K562 (cell line): ENCODE measurements at regions not wholly inside any gene's neighbourhood (a gene's known extent, or its start where the extent isn't known, plus 50 kb on each side); places are given as distances from the start of the nearest gene placed in this dataset.

ENCODE experiments used
- ATAC-seq: fragments of 200-7000 bp; cut with Tn5 transposase; 3 replicates; pipeline ENCODE4 v1.9.1; 2020; ENCODE audit warnings: moderate library complexity
- BruUV-seq: library from RNA; stranded (reverse); fragments of 400-500 nt; replicated peaks from 2 replicates; lab custom pipeline; 2021; lab: Mats Ljungman, UMichigan
- CTCF ChIA-PET: fragments of 300-600 bp; formaldehyde crosslinking; extraction: SDS; loops from one replicate; lab custom pipeline; 2021; ENCODE audit warnings: low intra/inter-chr PET ratio; lab: Yijun Ruan, JAX
- POLR2A ChIA-PET: fragments of 300-600, 350-650 bp; sonication (Branson Sonifier 250); formaldehyde crosslinking; extraction: SDS; loops from one replicate; lab custom pipeline; 2021; ENCODE audit warnings: antibody characterized with exemption, inconsistent platforms; lab: Yijun Ruan, JAX
- DNase-seq, 4 experiments: peaks; one replicate each; pipeline versions ENCODE4 v3.0.0 to v3.0.0-alpha.2; 2011 to 2018; ENCODE audit warnings: low spot score in 3 of 4, mixed read lengths in 3 of 4; ENCODE audit errors: extremely low read depth in 1 of 4
- FAIRE-seq: peaks from 2 replicates; lab custom pipeline; 2011; peaks lifted over from hg19 to GRCh38; lab: Jason Lieb, UNC
- H2AFZ ChIP-seq: 2 replicates; pipeline ENCODE4 v1.6.0; 2011; ENCODE audit warnings: low read depth, low read length, control low read depth, inconsistent platforms
- H3K27ac ChIP-seq: fragments of 200-600 bp; 3 replicates; pipeline ENCODE4 v1.8.0; 2011; ENCODE audit warnings: low read depth, mild to moderate bottlenecking, control low read depth, inconsistent platforms, low read length, moderate library complexity, mixed read lengths; ENCODE audit errors: extremely low read depth
- H3K27me3 ChIP-seq, 2 experiments: fragments of 300-600 bp in 1 of 2; 2 replicates in 1 of 2; 3 replicates in 1 of 2; pipeline versions ENCODE4 v1.6.0 to v1.8.0; 2011; ENCODE audit warnings: inconsistent platforms in 2 of 2, low read length in 2 of 2, mild to moderate bottlenecking in 1 of 2, mixed read lengths in 1 of 2, moderate library complexity in 1 of 2; ENCODE audit not compliant: control insufficient read depth in 2 of 2, insufficient read depth in 2 of 2
- H3K36me3 ChIP-seq: fragments of 300-600 bp; 3 replicates; pipeline ENCODE4 v1.8.0; 2011; ENCODE audit warnings: mild to moderate bottlenecking, low read length, inconsistent platforms; ENCODE audit not compliant: control insufficient read depth, insufficient read depth
- H3K4me1 ChIP-seq, 2 experiments: fragments of 200-600 bp in 1 of 2; replicated peaks in 1 of 2; 2 replicates in 1 of 2; 3 replicates in 1 of 2; pipeline versions ENCODE4 v1.5.1 to v1.8.0; 2011; ENCODE audit warnings: inconsistent platforms in 2 of 2, low read length in 2 of 2, mild to moderate bottlenecking in 1 of 2, mixed read lengths in 1 of 2, moderate library complexity in 1 of 2; ENCODE audit not compliant: control insufficient read depth in 2 of 2, insufficient read depth in 2 of 2
- H3K4me2 ChIP-seq: 2 replicates; pipeline ENCODE4 v1.6.1; 2011; ENCODE audit warnings: low read length, control low read depth, inconsistent platforms, mixed read lengths; ENCODE audit not compliant: insufficient read depth
- H3K4me3 ChIP-seq: fragments of 200-600 bp; sonication (generic), shearing (Covaris generic); 2 replicates; pipeline ENCODE4 v1.5.1; 2016; ENCODE audit warnings: control low read depth, inconsistent platforms
- H3K79me2 ChIP-seq: fragments of 200-600 bp; 3 replicates; pipeline ENCODE4 v1.8.0; 2011; ENCODE audit warnings: low read length, inconsistent platforms; ENCODE audit not compliant: control insufficient read depth, insufficient read depth
- H3K9ac ChIP-seq, 2 experiments: 2 replicates each; pipeline versions ENCODE4 v1.6.0 to v1.6.1; 2011; ENCODE audit warnings: low read depth in 2 of 2, low read length in 2 of 2, control low read depth in 1 of 2, inconsistent platforms in 1 of 2, mild to moderate bottlenecking in 1 of 2, mixed read lengths in 1 of 2; ENCODE audit not compliant: insufficient read depth in 1 of 2
- H3K9me1 ChIP-seq: one replicate; pipeline ENCODE4 v1.6.0; 2011; ENCODE audit warnings: inconsistent platforms, mild to moderate bottlenecking, low read length, moderate library complexity; ENCODE audit not compliant: control insufficient read depth, insufficient read depth
- H3K9me3 ChIP-seq: replicated peaks from 2 replicates; pipeline ENCODE4 v1.5.1; 2011; ENCODE audit warnings: low read depth, low read length, inconsistent platforms; ENCODE audit not compliant: control insufficient read depth, insufficient read depth
- H4K20me1 ChIP-seq: replicated peaks from 2 replicates; pipeline ENCODE4 v1.6.1; 2011; ENCODE audit warnings: low read length, inconsistent platforms, mixed read lengths; ENCODE audit not compliant: control insufficient read depth, insufficient read depth
- C11orf30 ChIP-seq: fragments of 450-650 bp; IDR thresholded peaks from 2 replicates; pipeline ENCODE4 v1.6.1; 2016; ENCODE audit warnings: low read depth, mild to moderate bottlenecking
- CBX5 ChIP-seq: IDR thresholded peaks from 2 replicates; pipeline ENCODE4 v1.6.1; 2014; ENCODE audit warnings: low read depth, borderline replicate concordance
- CREB1 ChIP-seq, 2 experiments: sonication (generic) in 1 of 2; formaldehyde crosslinking in 1 of 2; IDR thresholded peaks; 2 replicates each; pipeline versions ENCODE4 v1.6.1 to v1.8.0; 2012 to 2022; ENCODE audit warnings: inconsistent platforms in 1 of 2, mild to moderate bottlenecking in 1 of 2, missing genetic modification reagents in 1 of 2, moderate library complexity in 1 of 2
- CREBBP ChIP-seq: IDR thresholded peaks from one replicate; pipeline ENCODE4 v1.6.1; 2012; ENCODE audit warnings: low read depth, mild to moderate bottlenecking, control low read depth, inconsistent platforms, low read length
- HNRNPL ChIP-seq: fragments of 200-400 bp; formaldehyde crosslinking; IDR thresholded peaks from 2 replicates; pipeline ENCODE4 v1.6.1; 2017; ENCODE audit warnings: low read depth, mild to moderate bottlenecking, low read length
- LARP7 ChIP-seq: fragments of 450-650 bp; IDR thresholded peaks from 2 replicates; pipeline ENCODE4 v1.6.1; 2016
- MAZ ChIP-seq, 2 experiments: fragments of 450-650 bp in 1 of 2; sonication (generic) in 1 of 2; formaldehyde crosslinking; IDR thresholded peaks in 1 of 2; conservative IDR thresholded peaks in 1 of 2; 2 replicates each; pipeline versions ENCODE4 v1.4.0 to v1.5.0; 2020; ENCODE audit warnings: mild to moderate bottlenecking in 1 of 2, missing genetic modification reagents in 1 of 2
- MITF ChIP-seq: IDR thresholded peaks from 2 replicates; pipeline ENCODE4 v1.6.1; 2014; ENCODE audit warnings: antibody characterized with exemption
- MYBL2 ChIP-seq, 2 experiments: fragments of 450-650 bp in 1 of 2; sonication (generic) in 1 of 2; formaldehyde crosslinking in 1 of 2; IDR thresholded peaks; 2 replicates each; pipeline versions ENCODE4 v1.6.1 to v1.8.1; 2017 to 2022; ENCODE audit warnings: borderline replicate concordance in 1 of 2, inconsistent platforms in 1 of 2, low read depth in 1 of 2, mild to moderate bottlenecking in 1 of 2, missing genetic modification reagents in 1 of 2, moderate library complexity in 1 of 2
- PCBP1 ChIP-seq: fragments of 200-400 bp; formaldehyde crosslinking; IDR thresholded peaks from 2 replicates; pipeline ENCODE4 v1.6.1; 2018; ENCODE audit warnings: mild to moderate bottlenecking, low read depth, low read length; ENCODE audit not compliant: poor library complexity, severe bottlenecking
- ZBTB49 ChIP-seq: sonication (generic); formaldehyde crosslinking; IDR thresholded peaks from 2 replicates; pipeline ENCODE4 v1.8.0; 2022; ENCODE audit warnings: missing genetic modification reagents, mild to moderate bottlenecking, borderline replicate concordance
- ZNF444 ChIP-seq: fragments of 250-450 bp; sonication (Bioruptor Pico); IDR thresholded peaks from 2 replicates; pipeline ENCODE4 v1.4.0; 2020; ENCODE audit warnings: mild to moderate bottlenecking, moderate library complexity
- WGBS: fragments of 100-300 bp; shearing (Covaris generic); methylation state at CpG from one replicate; pipeline ENCODE4 v1.1.6; 2016; ENCODE audit warnings: low coverage, mixed read lengths; ENCODE audit not compliant: insufficient coverage; ENCODE audit errors: missing lambda C conversion rate; 5-methylcytosine and 5-hydroxymethylcytosine counted together
- in situ Hi-C: fragments of 300-500 bp; cut with MboI; formaldehyde crosslinking; loops from 4 replicates; pipeline ENCODE4 v1.15.0; 2018; ENCODE audit warnings: inconsistent platforms, mixed read lengths
- intact Hi-C: fragments of 100-400 bp; cut with micrococcal nuclease; formaldehyde crosslinking; loops from 2 replicates; pipeline ENCODE4 v1.14.2; 2022
- TF ChIP-seq, protein P1 (sequence below), 2 experiments: fragments of 250-450 bp in 1 of 2; fragments of 450-650 bp in 1 of 2; sonication (Bioruptor Pico) in 1 of 2; IDR thresholded peaks; 2 replicates each; pipeline versions ENCODE4 v1.6.1 to v1.8.0; 2016 to 2021; ENCODE audit warnings: mild to moderate bottlenecking in 2 of 2, moderate library complexity in 2 of 2, missing compliant biosample characterization in 1 of 2, missing genetic modification characterization in 1 of 2
- TF ChIP-seq, protein P2 (sequence below): fragments of 250-450 bp; sonication (Bioruptor Pico); IDR thresholded peaks from 2 replicates; pipeline ENCODE4 v1.9.0; 2021; ENCODE audit warnings: mild to moderate bottlenecking, inconsistent platforms

DNA sequence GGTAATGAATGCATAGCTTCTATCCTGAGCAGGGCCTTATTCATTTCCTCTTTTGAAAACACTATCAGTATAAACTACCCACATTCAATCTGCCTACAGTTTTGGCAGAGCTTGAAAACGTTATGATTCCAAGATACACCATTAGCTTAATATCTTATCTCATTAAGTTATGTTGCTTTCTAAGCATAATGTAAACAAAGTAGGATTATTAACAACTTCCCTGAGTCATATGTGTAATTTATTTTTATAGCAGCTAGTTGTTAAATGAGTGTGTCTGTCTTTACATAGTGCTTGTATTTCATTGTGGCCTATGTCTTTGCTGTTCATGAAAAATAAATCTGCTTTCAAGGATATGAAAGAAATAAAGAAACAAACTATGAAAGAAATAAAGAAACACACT is 106.2 kb upstream of the DLX6 start:
- intact Hi-C loops (no loop called here), in situ Hi-C loops (no loop called here)
- H2AFZ ChIP-seq, result no peak overlapping the region
- ATAC-seq, result no peak
- H4K20me1 ChIP-seq, result no peaks in the 10 kb centered on the region
- 0% methylated on average over 1 of the region's 1 CpG for WGBS
- H3K9me3 ChIP-seq, result no peaks in the 10 kb centered on the region
- H3K4me1 ChIP-seq, result no peaks in the 10 kb centered on the region
- no peak overlapping the region for H3K4me3 ChIP-seq
- H3K79me2 ChIP-seq, result no peaks in the 10 kb centered on the region
- H3K9ac ChIP-seq, result no peak overlapping the region
- no peaks in the 10 kb centered on the region for H3K9me1 ChIP-seq
- no peak overlapping the region for H3K4me2 ChIP-seq
- FAIRE-seq, result no peak
- H3K27me3 ChIP-seq, result no peaks in the 10 kb centered on the region; a peak in 1 of 5 replicates
- no TSS peak for BruUV-seq
- TF ChIP-seq CREB1 (IDR thresholded peaks at IDR 0.05) (no peak), CREB1 (CRISPR knock-in tag; IDR thresholded peaks at IDR 0.05) (no peak), LARP7 (no peak), MAZ (CRISPR knock-in tag; conservative IDR thresholded peaks at IDR 0.05 in 1 of 2, IDR thresholded peaks at IDR 0.05 in 1 of 2) (no peak), MITF (no peak), CBX5 (no peak), HNRNPL (no peak), ZNF444 (no peak), PCBP1 (no peak), CREBBP (no peak), C11orf30 (no peak), MYBL2 (IDR thresholded peaks at IDR 0.05; ENCODE audit: low read depth) (no peak), MYBL2 (CRISPR knock-in tag; IDR thresholded peaks at IDR 0.05; ENCODE audit: borderline replicate concordance) (no peak), ZBTB49 (CRISPR knock-in tag) (no peak)
- TF ChIP-seq, protein P1, sequence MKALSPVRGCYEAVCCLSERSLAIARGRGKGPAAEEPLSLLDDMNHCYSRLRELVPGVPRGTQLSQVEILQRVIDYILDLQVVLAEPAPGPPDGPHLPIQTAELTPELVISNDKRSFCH (CRISPR knock-in tag; IDR thresholded peaks at IDR 0.05), result no peak
- TF ChIP-seq, protein P1 (tag; IDR thresholded peaks at IDR 0.05), result no peak
- TF ChIP-seq, protein P2, sequence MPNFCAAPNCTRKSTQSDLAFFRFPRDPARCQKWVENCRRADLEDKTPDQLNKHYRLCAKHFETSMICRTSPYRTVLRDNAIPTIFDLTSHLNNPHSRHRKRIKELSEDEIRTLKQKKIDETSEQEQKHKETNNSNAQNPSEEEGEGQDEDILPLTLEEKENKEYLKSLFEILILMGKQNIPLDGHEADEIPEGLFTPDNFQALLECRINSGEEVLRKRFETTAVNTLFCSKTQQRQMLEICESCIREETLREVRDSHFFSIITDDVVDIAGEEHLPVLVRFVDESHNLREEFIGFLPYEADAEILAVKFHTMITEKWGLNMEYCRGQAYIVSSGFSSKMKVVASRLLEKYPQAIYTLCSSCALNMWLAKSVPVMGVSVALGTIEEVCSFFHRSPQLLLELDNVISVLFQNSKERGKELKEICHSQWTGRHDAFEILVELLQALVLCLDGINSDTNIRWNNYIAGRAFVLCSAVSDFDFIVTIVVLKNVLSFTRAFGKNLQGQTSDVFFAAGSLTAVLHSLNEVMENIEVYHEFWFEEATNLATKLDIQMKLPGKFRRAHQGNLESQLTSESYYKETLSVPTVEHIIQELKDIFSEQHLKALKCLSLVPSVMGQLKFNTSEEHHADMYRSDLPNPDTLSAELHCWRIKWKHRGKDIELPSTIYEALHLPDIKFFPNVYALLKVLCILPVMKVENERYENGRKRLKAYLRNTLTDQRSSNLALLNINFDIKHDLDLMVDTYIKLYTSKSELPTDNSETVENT (CRISPR knock-in tag), result no peak
- ChIA-PET CTCF (no interaction called here), POLR2A (no interaction called here)
- no peaks in the 10 kb centered on the region for H3K36me3 ChIP-seq
- DNase-seq, result no peak
- no peak overlapping the region for H3K27ac ChIP-seq
